Transverse colon (tissue), 4 donors: ENCODE measurements at regions not wholly inside any gene's neighbourhood (a gene's known extent, or its start where the extent isn't known, plus 50 kb on each side); places are given as distances from the start of the nearest gene placed in this dataset.

Experiments
- CTCF ChIP-seq, 5 experiments: fragments of 200-600 bp in 3 of 5; fragments of 450-650 bp in 2 of 5; sonication (generic) in 3 of 5; IDR thresholded peaks; 1 replicate in 2 of 5; 2 replicates in 3 of 5; pipeline ENCODE4 v1.5.1; 2016 to 2017; ENCODE audit warnings: antibody characterized with exemption in 5 of 5, inconsistent platforms in 3 of 5, mild to moderate bottlenecking in 2 of 5, moderate library complexity in 1 of 5
- EP300 ChIP-seq: sonication (generic); formaldehyde crosslinking; IDR thresholded peaks from one replicate; pipeline ENCODE4 v1.6.1; 2017; ENCODE audit warnings: antibody characterized with exemption, low read depth
- POLR2A ChIP-seq: fragments of 450-650 bp; IDR thresholded peaks from one replicate; pipeline ENCODE4 v1.6.1; 2016; ENCODE audit warnings: antibody characterized with exemption, mild to moderate bottlenecking, moderate library complexity
- POLR2AphosphoS5 ChIP-seq, 3 donors: sonication (generic); formaldehyde crosslinking; IDR thresholded peaks; one replicate each; pipeline ENCODE4 v1.6.1; 2016; ENCODE audit warnings: antibody characterized with exemption in 3 of 3

- TF ChIP-seq POLR2AphosphoS5 (IDR thresholded peaks at IDR 0.05) (no peak), CTCF (IDR thresholded peaks at IDR 0.05) (no peak), EP300 (no peak), POLR2A (no peak)
Measured at GRCh38 chr14:30134936-30135335, 207.3 kb upstream of the PRKD1 start.
